ENCODE measurements at regions not wholly inside any gene's neighbourhood (a gene's known extent, or its start where the extent isn't known, plus 50 kb on each side); places are given as distances from the start of the nearest gene placed in this dataset.

GRCh38 chr9:89723469-89724100, 118.8 kb downstream of the GADD45G start:
- no peak for TF ChIP-seq EZH2 (IDR thresholded peaks at IDR 0.05)
- no peak for TF ChIP-seq POLR2AphosphoS5 (IDR thresholded peaks at IDR 0.05; ENCODE audit: borderline replicate concordance, low read depth, low read length)
- TF ChIP-seq FOXP2 (optimal IDR thresholded peaks at IDR 0.05; ENCODE audit: control extremely low read depth, extremely low read length, insufficient read depth), result no peak
